Gastrocnemius medialis (tissue), 4 donors: ENCODE measurements at regions not wholly inside any gene's neighbourhood (a gene's known extent, or its start where the extent isn't known, plus 50 kb on each side); places are given as distances from the start of the nearest gene placed in this dataset.

Experiments used
- ATAC-seq, 2 donors: fragments of 150-250 bp; one replicate each; pipeline ENCODE4 v1.9.1; 2016
- DNase-seq, 2 donors: peaks; one replicate each; pipeline ENCODE4 v3.0.0-alpha.2; 2019
- H3K27ac ChIP-seq, 4 donors: fragments of 200-600 bp; sonication (generic); 1 replicate in 1 of 4; 2 replicates in 3 of 4; pipeline ENCODE4 v1.5.1; 2016 to 2018; ENCODE audit warnings: mild to moderate bottlenecking in 2 of 4, moderate library complexity in 1 of 4
- H3K27me3 ChIP-seq, 3 donors: fragments of 200-600 bp; sonication (generic) in 2 of 3; 1 replicate in 1 of 3; 2 replicates in 2 of 3; pipeline versions ENCODE4 v1.5.1 to v1.6.0; 2016 to 2019; ENCODE audit warnings: mild to moderate bottlenecking in 1 of 3, moderate library complexity in 1 of 3
- H3K36me3 ChIP-seq, 2 donors: fragments of 200-600 bp; sonication (generic) in 1 of 2; one replicate each; pipeline ENCODE4 v1.5.1; 2017 to 2018
- H3K4me1 ChIP-seq, 2 donors: fragments of 200-600 bp; sonication (generic) in 1 of 2; one replicate each; pipeline ENCODE4 v1.5.1; 2016 to 2017; ENCODE audit warnings: mild to moderate bottlenecking in 2 of 2
- H3K4me3 ChIP-seq, 4 donors: fragments of 200-600 bp; sonication (generic) in 3 of 4; 1 replicate in 1 of 4; 2 replicates in 3 of 4; pipeline ENCODE4 v1.5.1; 2016 to 2019; ENCODE audit warnings: mild to moderate bottlenecking in 2 of 4
- H3K9me3 ChIP-seq, 3 donors: fragments of 200-600 bp; sonication (generic) in 2 of 3; 1 replicate in 1 of 3; 2 replicates in 2 of 3; pipeline ENCODE4 v1.5.1; 2016 to 2019
- POLR2A ChIP-seq, 2 donors: fragments of 450-650 bp; IDR thresholded peaks; one replicate each; pipeline ENCODE4 v1.6.1; 2017; ENCODE audit warnings: antibody characterized with exemption in 2 of 2, mild to moderate bottlenecking in 2 of 2, moderate library complexity in 2 of 2
- in situ Hi-C, 4 donors: fragments of 200-750 bp; cut with MboI; loops; one replicate each; pipeline versions ENCODE4 v1.15.0 to v1.8.0; 2017; ENCODE audit warnings: low sequenced_read_pairs in 4 of 4
- intact Hi-C: fragments of 100-400 bp; cut with DNase I; formaldehyde crosslinking; loops from one replicate; pipeline ENCODE4 v1.15.1; 2023; ENCODE audit warnings: low total_unique reads
- TF ChIP-seq, protein P1 (sequence below), 5 experiments: fragments of 450-650 bp in 3 of 5; fragments of 200-600 bp in 2 of 5; sonication (generic) in 2 of 5; IDR thresholded peaks in 4 of 5; conservative IDR thresholded peaks in 1 of 5; 1 replicate in 4 of 5; 2 replicates in 1 of 5; pipeline ENCODE4 v1.5.1; 2016 to 2019; ENCODE audit warnings: antibody characterized with exemption in 5 of 5, mild to moderate bottlenecking in 3 of 5, moderate library complexity in 3 of 5

DNA sequence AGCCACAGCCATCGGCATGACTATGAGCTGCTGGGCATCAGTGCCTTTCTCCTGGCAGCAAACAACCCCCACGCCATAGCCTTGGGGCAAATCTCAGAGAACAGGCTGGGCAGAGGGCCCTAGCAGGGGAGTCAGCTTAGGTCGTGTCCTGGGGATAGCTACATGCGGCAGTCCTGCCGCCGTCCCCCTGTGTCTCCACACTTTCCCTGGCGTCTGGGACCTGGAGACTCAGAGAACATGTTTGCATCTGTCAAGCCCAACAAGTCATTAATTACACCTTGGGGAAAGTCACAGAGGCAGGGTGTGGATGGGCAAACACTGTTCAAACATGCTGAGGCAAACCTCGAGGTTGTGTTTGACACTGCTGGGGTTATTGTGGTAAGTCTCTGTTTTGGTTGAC, 123.6 kb downstream of the C5orf15 start:
- no peak for ATAC-seq
- Histone ChIP-seq H3K4me3 (no peak overlapping the region), H3K9me3 (no peaks in the 10 kb centered on the region), H3K27me3 (no peaks in the 10 kb centered on the region), H3K4me1 (no peaks in the 10 kb centered on the region), H3K27ac (no peak overlapping the region), H3K36me3 (no peaks in the 10 kb centered on the region)
- no peak for DNase-seq
- in situ Hi-C loops (no loop called here), intact Hi-C loops (no loop called here)
- TF ChIP-seq, protein P1, sequence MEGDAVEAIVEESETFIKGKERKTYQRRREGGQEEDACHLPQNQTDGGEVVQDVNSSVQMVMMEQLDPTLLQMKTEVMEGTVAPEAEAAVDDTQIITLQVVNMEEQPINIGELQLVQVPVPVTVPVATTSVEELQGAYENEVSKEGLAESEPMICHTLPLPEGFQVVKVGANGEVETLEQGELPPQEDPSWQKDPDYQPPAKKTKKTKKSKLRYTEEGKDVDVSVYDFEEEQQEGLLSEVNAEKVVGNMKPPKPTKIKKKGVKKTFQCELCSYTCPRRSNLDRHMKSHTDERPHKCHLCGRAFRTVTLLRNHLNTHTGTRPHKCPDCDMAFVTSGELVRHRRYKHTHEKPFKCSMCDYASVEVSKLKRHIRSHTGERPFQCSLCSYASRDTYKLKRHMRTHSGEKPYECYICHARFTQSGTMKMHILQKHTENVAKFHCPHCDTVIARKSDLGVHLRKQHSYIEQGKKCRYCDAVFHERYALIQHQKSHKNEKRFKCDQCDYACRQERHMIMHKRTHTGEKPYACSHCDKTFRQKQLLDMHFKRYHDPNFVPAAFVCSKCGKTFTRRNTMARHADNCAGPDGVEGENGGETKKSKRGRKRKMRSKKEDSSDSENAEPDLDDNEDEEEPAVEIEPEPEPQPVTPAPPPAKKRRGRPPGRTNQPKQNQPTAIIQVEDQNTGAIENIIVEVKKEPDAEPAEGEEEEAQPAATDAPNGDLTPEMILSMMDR (IDR thresholded peaks at IDR 0.05 in 4 of 5, conservative IDR thresholded peaks at IDR 0.05 in 1 of 5), result no peak
- no peak for TF ChIP-seq POLR2A (IDR thresholded peaks at IDR 0.05)

DNA sequence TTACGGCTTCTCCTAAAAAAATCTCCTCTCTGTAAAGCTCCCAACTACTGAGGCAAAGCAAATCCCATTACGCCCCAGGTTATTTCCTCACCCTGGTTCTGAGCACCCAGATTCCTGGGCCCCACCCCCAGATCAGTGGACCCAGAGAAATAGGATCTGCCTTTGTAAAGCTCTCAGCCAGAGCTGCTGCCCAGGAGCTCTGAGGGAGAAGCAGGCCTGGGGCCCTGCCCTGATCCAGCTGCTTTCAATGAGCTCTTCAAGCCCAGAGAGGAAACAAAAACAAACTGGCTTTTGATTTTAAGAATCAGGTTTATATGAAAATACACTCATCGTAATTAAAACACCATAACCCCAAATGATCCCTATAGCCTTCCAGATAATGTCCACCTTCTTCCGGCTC, 124.5 kb downstream of the C5orf15 start:
- DNase-seq, result no peak
- no peak for TF ChIP-seq POLR2A (IDR thresholded peaks at IDR 0.05)
- ATAC-seq, result no peak
- no peak overlapping the region for H3K4me3 ChIP-seq
- in situ Hi-C loops, result no loop called here
- H3K4me1 ChIP-seq, result no peaks in the 10 kb centered on the region
- no peaks in the 10 kb centered on the region for H3K9me3 ChIP-seq
- H3K36me3 ChIP-seq, result no peaks in the 10 kb centered on the region
- intact Hi-C loops, result no loop called here
- H3K27ac ChIP-seq, result no peak overlapping the region
- H3K27me3 ChIP-seq, result no peaks in the 10 kb centered on the region

- intact Hi-C loops (no loop called here), in situ Hi-C loops (no loop called here)
- Histone ChIP-seq H3K4me1 (no peaks in the 10 kb centered on the region), H3K36me3 (no peaks in the 10 kb centered on the region), H3K9me3 (no peaks in the 10 kb centered on the region), H3K4me3 (no peak overlapping the region), H3K27me3 (no peaks in the 10 kb centered on the region), H3K27ac (no peak overlapping the region)
- no peak for ATAC-seq
- no peak for TF ChIP-seq POLR2A (IDR thresholded peaks at IDR 0.05)
- TF ChIP-seq, protein P1 (IDR thresholded peaks at IDR 0.05 in 4 of 5, conservative IDR thresholded peaks at IDR 0.05 in 1 of 5), result no peak
- DNase-seq, result no peak
These were observed 125.4 kb downstream of the C5orf15 start for GRCh38 chr5:133842846-133843611.

DNA sequence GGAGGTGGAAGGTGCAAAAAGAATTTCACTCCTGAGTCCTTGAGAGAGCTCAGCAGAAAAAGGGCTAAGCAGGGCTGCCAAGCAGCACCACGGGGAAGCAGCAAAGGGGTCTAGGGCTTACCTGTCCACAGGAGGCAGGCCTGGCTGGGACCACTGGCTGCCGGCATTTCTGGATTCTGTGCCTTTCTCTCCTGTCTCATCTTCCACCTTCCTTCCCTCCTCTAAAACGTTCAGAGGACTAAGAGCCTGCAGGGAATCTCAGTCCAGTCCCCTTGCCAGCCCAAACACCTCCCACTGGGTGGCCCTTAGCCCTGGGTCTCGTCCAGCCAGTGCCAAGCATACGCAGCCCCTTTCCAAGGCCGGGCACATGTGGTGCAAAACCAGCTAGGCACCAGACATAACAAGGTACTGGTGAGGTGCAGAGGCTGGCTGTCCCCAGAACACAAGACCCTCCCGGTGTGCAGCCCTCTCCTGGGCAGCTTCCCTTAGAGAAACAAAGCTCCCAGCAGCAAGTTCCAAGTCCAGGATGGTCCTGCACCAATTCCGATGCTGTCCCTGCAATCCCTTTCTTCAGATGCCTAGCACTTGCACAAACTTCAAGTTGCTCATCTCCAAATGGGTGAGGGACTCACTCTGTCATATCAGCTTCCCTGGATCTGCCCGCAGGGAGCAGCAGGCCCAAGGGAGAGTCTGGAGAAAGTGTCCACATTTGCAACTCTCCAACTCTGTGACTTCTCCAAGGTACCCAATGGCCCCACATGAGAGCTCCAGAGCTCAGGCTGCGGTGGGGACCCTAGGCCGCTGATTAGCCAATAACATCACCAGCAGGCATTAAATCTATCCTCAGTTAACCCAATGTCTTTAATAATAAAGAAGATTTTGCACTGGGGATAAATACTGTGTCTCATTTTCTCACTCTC, 126.3 kb downstream of the C5orf15 start:
- no peak for DNase-seq
- intact Hi-C loops, result no loop called here
- H3K27me3 ChIP-seq, result no peaks in the 10 kb centered on the region
- no peak for ATAC-seq
- no peak overlapping the region for H3K4me3 ChIP-seq
- no peaks in the 10 kb centered on the region for H3K36me3 ChIP-seq
- H3K4me1 ChIP-seq, result no peaks in the 10 kb centered on the region
- in situ Hi-C loops, result no loop called here
- H3K9me3 ChIP-seq, result no peaks in the 10 kb centered on the region
- no peak overlapping the region for H3K27ac ChIP-seq
- TF ChIP-seq, protein P1 (IDR thresholded peaks at IDR 0.05 in 4 of 5, conservative IDR thresholded peaks at IDR 0.05 in 1 of 5), result no peak
- TF ChIP-seq POLR2A (IDR thresholded peaks at IDR 0.05), result no peak

- no peak for DNase-seq
- H3K9me3 ChIP-seq, result no peaks in the 10 kb centered on the region
- no peaks in the 10 kb centered on the region for H3K27me3 ChIP-seq
- TF ChIP-seq, protein P1 (IDR thresholded peaks at IDR 0.05 in 4 of 5, conservative IDR thresholded peaks at IDR 0.05 in 1 of 5), result no peak
- no peak for TF ChIP-seq POLR2A (IDR thresholded peaks at IDR 0.05)
- no peaks in the 10 kb centered on the region for H3K4me1 ChIP-seq
- H3K36me3 ChIP-seq, result no peaks in the 10 kb centered on the region
- ATAC-seq, result no peak
- in situ Hi-C loops (no loop called here), intact Hi-C loops (no loop called here)
- no peak overlapping the region for H3K27ac ChIP-seq
- H3K4me3 ChIP-seq, result no peak overlapping the region
These were observed 128.3 kb downstream of the C5orf15 start for GRCh38 chr5:133840168-133840567.
